ENCODE measurements at regions not wholly inside any gene's neighbourhood (a gene's known extent, or its start where the extent isn't known, plus 50 kb on each side); places are given as distances from the start of the nearest gene placed in this dataset.

- TF ChIP-seq, protein P1, sequence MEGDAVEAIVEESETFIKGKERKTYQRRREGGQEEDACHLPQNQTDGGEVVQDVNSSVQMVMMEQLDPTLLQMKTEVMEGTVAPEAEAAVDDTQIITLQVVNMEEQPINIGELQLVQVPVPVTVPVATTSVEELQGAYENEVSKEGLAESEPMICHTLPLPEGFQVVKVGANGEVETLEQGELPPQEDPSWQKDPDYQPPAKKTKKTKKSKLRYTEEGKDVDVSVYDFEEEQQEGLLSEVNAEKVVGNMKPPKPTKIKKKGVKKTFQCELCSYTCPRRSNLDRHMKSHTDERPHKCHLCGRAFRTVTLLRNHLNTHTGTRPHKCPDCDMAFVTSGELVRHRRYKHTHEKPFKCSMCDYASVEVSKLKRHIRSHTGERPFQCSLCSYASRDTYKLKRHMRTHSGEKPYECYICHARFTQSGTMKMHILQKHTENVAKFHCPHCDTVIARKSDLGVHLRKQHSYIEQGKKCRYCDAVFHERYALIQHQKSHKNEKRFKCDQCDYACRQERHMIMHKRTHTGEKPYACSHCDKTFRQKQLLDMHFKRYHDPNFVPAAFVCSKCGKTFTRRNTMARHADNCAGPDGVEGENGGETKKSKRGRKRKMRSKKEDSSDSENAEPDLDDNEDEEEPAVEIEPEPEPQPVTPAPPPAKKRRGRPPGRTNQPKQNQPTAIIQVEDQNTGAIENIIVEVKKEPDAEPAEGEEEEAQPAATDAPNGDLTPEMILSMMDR (IDR thresholded peaks at IDR 0.05; ENCODE audit: poor library complexity, severe bottlenecking): no peak
- TF ChIP-seq SMC3 (conservative IDR thresholded peaks at IDR 0.05; ENCODE audit: poor library complexity) (no peak), TAF1 (IDR thresholded peaks at IDR 0.05; ENCODE audit: low read depth) (no peak), REST (IDR thresholded peaks at IDR 0.05; ENCODE audit: borderline replicate concordance) (no peak), POLR2AphosphoS5 (IDR thresholded peaks at IDR 0.05) (no peak), EP300 (conservative IDR thresholded peaks at IDR 0.05; ENCODE audit: poor library complexity, severe bottlenecking) (no peak)
Observed at GRCh38 chr6:141728330-141728729, 404.4 kb upstream of the GJE1 start.

Data from neural cell (in vitro differentiated cells).